ENCODE measurements at regions not wholly inside any gene's neighbourhood (a gene's known extent, or its start where the extent isn't known, plus 50 kb on each side); places are given as distances from the start of the nearest gene placed in this dataset.

DNA sequence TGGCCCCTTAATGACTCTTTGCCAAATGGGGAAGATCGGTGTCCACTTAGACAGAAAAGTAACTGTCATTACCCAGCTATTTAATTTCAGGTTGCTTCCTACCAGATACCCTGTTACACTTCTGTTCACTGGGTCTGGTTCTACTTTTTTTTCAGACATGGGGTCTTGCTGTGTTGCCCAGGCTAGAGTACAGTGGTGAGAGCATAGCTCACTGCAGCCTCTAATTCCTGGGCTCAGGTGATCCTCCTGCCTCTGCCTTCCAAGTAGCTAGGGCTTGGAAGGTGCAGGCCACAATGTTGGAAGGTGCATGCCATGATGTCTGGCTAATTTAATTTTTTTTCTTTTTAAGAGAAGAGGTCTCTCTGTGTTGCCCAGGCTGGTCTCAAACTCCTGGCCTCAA, 147.0 kb upstream of the ARHGAP5 start:
- Histone ChIP-seq H2BK120ac (ENCODE audit: low read depth, low read length) (peak overlapping the region; percentile 23; the same call in 1 of the 2 replicates), H3K9me3 (ENCODE audit: control insufficient read depth, insufficient read depth, low read length) (no peaks in the 10 kb centered on the region), H3K14ac (replicated peaks; ENCODE audit: low read depth, low read length) (peak overlapping the region; percentile 34; the same call in 1 of the 2 replicates), H4K91ac (ENCODE audit: insufficient read depth, low read depth, low read length) (peak overlapping the region; percentile 31), H4K8ac (ENCODE audit: low read depth in 2 of 2, low read length in 2 of 2) (0 out of 4 replicates have a peak overlapping the region, but pooled peaks of 1 of the 2 experiments have one; percentile 5), H2AK5ac (ENCODE audit: low read depth, low read length) (peak overlapping the region; percentile 31; the same call in 1 of the 2 replicates), H2AFZ (replicated peaks; ENCODE audit: low read length, poor library complexity) (no peak overlapping the region), H3K4me3 (ENCODE audit: insufficient read depth, low read depth, low read length) (no peak overlapping the region), H2BK5ac (ENCODE audit: low read depth, low read length, poor library complexity, severe bottlenecking) (peak overlapping the region; percentile 45), H3K56ac (ENCODE audit: extremely low read depth, insufficient read depth, low read length) (no peak overlapping the region), H3K9ac (ENCODE audit: low read depth, low read length) (no peak overlapping the region), H3K4me2 (ENCODE audit: low read depth, low read length) (no peak overlapping the region), H2BK20ac (ENCODE audit: low read depth, low read length) (peak overlapping the region; percentile 48; the same call in 1 of the 2 replicates), H3K79me1 (ENCODE audit: low read depth in 1 of 2, low read length in 2 of 2) (no peaks in the 10 kb centered on the region), H3K27me3 (ENCODE audit: control insufficient read depth, insufficient read depth, low read length) (no peaks in the 10 kb centered on the region), H3K23ac (ENCODE audit: low read depth, low read length) (no peak overlapping the region), H3K36me3 (ENCODE audit: control insufficient read depth, insufficient read depth, low read length) (no peaks in the 10 kb centered on the region), H3K4me1 (ENCODE audit: control insufficient read depth, insufficient read depth, low read length) (peaks cover 8% of the 10 kb centered on the region), H4K20me1 (ENCODE audit: insufficient read depth, low read length) (no peaks in the 10 kb centered on the region), H3K27ac (ENCODE audit: insufficient read depth, low read length) (no peak overlapping the region), H2AK9ac (replicated peaks; ENCODE audit: low read depth, low read length, poor library complexity) (no peak overlapping the region), H4K5ac (ENCODE audit: low read depth, low read length) (peak overlapping the region; percentile 3; the same call in 1 of the 2 replicates), H3K9me1 (ENCODE audit: insufficient read depth, low read length) (peaks cover 4% of the 10 kb centered on the region; the same call in 1 of the 2 replicates), H2BK15ac (ENCODE audit: low read depth, low read length) (peak overlapping the region; percentile 33; the same call in 1 of the 3 replicates), H3K18ac (ENCODE audit: low read depth, low read length) (0 out of 2 replicates have a peak overlapping the region, but pooled peaks have one; percentile 13), H3K4ac (ENCODE audit: low read depth, low read length) (peak overlapping the region; percentile 56)
- dilution Hi-C loops (cut with HindIII; ENCODE audit: low sequenced_read_pairs, unreplicated experiment) = no loop called here
- TF ChIP-seq RAD21 (IDR thresholded peaks at IDR 0.05; ENCODE audit: low read length) = no peak
- no peak for TF ChIP-seq FOS (IDR thresholded peaks at IDR 0.05; ENCODE audit: low read depth, low read length)
- no peak for TF ChIP-seq CEBPB (IDR thresholded peaks at IDR 0.05; ENCODE audit: low read depth, low read length)
- TF ChIP-seq, protein P1, sequence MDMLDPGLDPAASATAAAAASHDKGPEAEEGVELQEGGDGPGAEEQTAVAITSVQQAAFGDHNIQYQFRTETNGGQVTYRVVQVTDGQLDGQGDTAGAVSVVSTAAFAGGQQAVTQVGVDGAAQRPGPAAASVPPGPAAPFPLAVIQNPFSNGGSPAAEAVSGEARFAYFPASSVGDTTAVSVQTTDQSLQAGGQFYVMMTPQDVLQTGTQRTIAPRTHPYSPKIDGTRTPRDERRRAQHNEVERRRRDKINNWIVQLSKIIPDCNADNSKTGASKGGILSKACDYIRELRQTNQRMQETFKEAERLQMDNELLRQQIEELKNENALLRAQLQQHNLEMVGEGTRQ (IDR thresholded peaks at IDR 0.05; ENCODE audit: low read depth, low read length) = no peak
- TF ChIP-seq BHLHE40 (IDR thresholded peaks at IDR 0.05; ENCODE audit: low read depth, low read length) = no peak
- no peak for TF ChIP-seq MAZ (IDR thresholded peaks at IDR 0.05; ENCODE audit: borderline replicate concordance, low read depth, low read length)
- TF ChIP-seq MXI1 (IDR thresholded peaks at IDR 0.05; ENCODE audit: borderline replicate concordance, low read depth, low read length) = no peak
- TF ChIP-seq RCOR1 (IDR thresholded peaks at IDR 0.05; ENCODE audit: insufficient replicate concordance, low read length) = no peak
- TF ChIP-seq NFE2L2 (IDR thresholded peaks at IDR 0.05; ENCODE audit: low read depth, low read length) = no peak
- ChIA-PET POLR2A (ENCODE audit: unreplicated experiment) (no interaction called here), CTCF (interaction anchor here (0.6 kb wide), 1 partner anchor 143 kb away, joined by 3 read pairs; no protein-coding TSS in a partner anchor)
- ATAC-seq (ENCODE audit: low read depth) = no peak
- in situ Hi-C loops (cut with MboI; ENCODE audit: low sequenced_read_pairs) = loop anchor here (25.0 kb wide), 1 partner anchor 307 kb away; no protein-coding TSS in a partner anchor
- whole genome bisulfite sequencing, 2 experiments (ENCODE audit: extremely low coverage in 2 of 2, insufficient read length in 1 of 2) = no CpG with 5 or more reads among the region's 1 CpG
- no peak for DNase-seq
- intact Hi-C loops (cut with micrococcal nuclease) = no loop called here
- BruUV-seq (replicated peaks) = no TSS peak
